ENCODE measurements at regions not wholly inside any gene's neighbourhood (a gene's known extent, or its start where the extent isn't known, plus 50 kb on each side); places are given as distances from the start of the nearest gene placed in this dataset.

GRCh38 chr9:119088002-119088547, 281.2 kb downstream of the BRINP1 start:
- DNase-seq (ENCODE audit: low read depth in 2 of 2): no peak

- DNase-seq (ENCODE audit: low read depth in 2 of 2): no peak
These were observed 278.2 kb downstream of the BRINP1 start for GRCh38 chr9:119091074-119091473.

- DNase-seq (ENCODE audit: low read depth in 2 of 2): no peak
These were observed 277.1 kb downstream of the BRINP1 start for GRCh38 chr9:119092125-119092524.

GRCh38 chr9:119094086-119094485, 275.1 kb downstream of the BRINP1 start:
- DNase-seq (ENCODE audit: low read depth in 2 of 2): no peak

- DNase-seq (ENCODE audit: low read depth in 2 of 2): no peak
These were observed 274.2 kb downstream of the BRINP1 start for GRCh38 chr9:119095072-119095471.

- DNase-seq (ENCODE audit: low read depth in 2 of 2): no peak
These were observed 268.2 kb downstream of the BRINP1 start for GRCh38 chr9:119101048-119101447.

GRCh38 chr9:119114681-119115080, 254.6 kb downstream of the BRINP1 start:
- no peak for DNase-seq (ENCODE audit: low read depth in 2 of 2)
